ENCODE measurements at regions not wholly inside any gene's neighbourhood (a gene's known extent, or its start where the extent isn't known, plus 50 kb on each side); places are given as distances from the start of the nearest gene placed in this dataset.

DNA sequence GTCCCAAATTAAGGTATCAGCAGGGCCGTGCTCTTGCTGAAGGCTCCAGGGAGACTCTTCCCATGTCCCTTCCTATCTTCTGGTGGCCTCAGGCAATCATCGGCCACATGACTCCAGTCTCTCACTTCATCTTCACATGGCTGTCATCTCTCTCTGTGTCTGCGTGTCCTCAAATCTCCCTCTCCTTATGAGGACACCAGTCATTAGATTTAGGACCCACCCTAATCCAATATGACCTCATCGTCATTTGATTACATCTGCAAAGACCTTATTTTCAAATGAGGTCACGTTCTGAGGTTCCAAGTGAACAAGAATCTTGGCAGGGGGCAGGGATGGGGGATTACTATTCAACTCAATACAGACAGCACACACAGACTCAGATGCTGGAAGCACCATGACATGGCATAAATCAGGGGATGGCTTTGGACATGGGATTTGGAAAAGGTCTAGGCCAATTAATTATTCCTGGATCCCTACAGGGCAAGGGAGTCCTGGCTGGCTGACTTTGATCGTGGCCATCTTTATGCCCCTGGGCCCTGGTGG is 210.0 kb upstream of the SKOR2 start:
- no peak for FAIRE-seq

DNA sequence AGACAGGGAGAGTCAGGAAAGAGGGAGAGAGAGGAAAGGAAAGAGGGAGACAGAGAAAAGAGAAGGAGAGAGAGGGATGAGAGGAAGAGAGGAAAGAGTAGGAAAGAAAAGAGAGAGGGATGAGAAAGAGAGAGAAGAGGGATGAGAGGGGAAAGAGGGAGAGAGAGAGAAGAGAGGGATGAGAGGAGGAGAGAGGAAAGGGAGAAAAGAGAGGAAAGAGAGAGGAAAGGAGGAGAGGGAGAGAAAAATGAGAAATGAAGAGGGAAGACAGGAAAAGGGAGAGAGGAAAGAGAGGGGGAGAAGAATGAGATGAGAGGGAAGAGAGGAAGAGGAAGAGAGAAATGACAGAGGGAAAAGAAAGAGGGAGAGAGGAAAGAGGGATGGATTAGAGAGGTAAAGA is 207.0 kb upstream of the SKOR2 start:
- FAIRE-seq, result no peak

DNA sequence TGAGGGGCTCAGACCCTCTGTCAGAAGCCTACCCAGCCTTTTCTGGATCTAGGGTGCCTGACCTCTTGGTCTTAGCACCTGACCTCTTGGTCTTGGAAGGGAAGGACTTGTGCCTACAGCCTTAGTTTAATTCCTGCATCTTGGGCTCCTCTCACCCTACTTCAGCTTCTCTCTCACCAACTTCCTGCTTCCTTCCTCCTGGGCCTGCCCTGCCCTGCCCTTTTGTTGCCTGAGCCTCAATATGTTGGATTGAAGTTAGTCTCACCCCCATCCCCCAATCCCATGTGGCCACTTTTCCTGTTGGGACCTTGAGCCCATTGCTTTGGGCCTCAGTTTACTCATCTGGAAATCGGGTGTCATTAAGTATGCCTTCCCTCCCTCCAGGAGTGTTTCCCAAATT is 206.2 kb upstream of the SKOR2 start:
- no peak for FAIRE-seq

- FAIRE-seq, result no peak
Observed at GRCh38 chr18:47453038-47453437, 201.6 kb upstream of the SKOR2 start.

GRCh38 chr18:47448956-47449355 is 197.5 kb upstream of the SKOR2 start:
- FAIRE-seq, result no peak

GRCh38 chr18:47441914-47442313 is 190.5 kb upstream of the SKOR2 start:
- no peak for FAIRE-seq

- FAIRE-seq, result no peak
Observed at GRCh38 chr18:47438001-47438400, 186.5 kb upstream of the SKOR2 start.

DNA sequence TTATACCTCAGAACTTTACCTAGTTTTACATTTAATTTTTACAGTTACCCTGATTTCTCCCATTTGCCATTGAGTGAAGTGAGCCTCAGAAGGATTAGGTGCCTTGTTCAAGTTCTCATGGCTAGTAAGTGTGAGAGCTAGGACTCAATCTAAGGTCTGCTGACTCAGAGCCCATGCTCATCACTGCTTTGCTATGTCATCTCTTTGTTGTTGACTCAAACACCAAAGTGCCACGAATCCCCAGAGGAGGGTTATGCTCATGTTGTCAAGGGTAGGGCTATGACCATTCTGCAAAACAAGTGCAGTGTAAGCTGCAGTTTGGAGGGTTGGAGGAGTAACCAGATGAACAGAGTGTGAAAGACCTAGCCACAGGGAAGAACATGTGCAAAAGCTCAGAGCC is 185.4 kb upstream of the SKOR2 start:
- no peak for FAIRE-seq

GRCh38 chr18:47434214-47434746 is 182.8 kb upstream of the SKOR2 start:
- no peak for FAIRE-seq

DNA sequence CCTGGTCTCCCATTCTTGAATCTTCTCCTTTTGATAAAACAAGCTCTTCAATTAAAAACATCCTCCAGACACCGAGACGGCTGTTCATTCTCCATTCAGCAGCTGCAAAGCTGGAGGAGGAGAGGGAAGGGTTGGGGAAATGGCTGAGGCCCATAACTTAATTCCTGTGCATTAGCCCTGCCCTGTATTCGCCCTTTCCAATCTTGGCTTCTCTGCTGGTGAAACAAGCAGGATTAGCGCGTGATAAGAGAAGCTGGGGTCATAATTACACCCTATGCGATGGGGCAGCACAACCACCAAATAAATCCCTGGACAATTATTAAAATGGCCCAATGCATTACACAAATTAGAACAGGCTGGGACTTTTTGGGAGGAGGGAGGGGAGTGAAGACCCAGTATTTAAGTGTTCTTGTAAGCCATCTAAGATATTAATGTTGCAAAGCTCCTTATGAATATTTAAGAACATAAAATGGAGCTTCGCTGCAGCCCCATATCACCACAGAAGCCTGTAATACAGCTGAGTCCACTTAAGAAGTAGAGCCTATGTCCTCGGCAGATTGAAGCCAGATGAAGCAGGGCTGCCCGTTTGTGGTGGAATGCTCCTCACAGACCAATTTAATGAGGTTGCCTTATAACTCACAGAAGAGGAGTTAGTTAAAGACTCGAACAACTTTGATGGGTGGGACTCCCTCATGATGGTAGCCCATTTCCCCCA is 176.6 kb upstream of the SKOR2 start:
- no peak for FAIRE-seq

- no peak for FAIRE-seq
Observed at GRCh38 chr18:47427072-47427471, 175.6 kb upstream of the SKOR2 start.

DNA sequence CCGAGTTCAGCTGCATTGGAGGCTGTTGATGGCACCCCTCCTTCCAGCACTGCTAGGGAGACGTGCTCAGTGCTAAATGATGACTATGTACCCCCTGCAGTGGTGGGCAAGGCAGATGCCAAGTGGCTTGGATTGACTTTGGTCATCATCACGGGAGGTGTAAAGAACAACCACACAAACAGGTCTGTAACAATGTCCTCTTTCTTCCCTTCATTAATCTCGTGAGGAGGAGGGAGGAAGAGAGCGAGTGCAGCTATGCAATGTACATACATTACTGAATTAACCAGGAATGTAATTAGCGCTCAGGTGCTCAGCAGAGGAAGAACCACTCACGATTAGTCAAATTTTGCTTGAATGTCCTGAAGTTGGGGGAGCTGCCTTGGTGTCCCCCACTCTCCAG is 173.9 kb upstream of the SKOR2 start:
- FAIRE-seq, result no peak

DNA sequence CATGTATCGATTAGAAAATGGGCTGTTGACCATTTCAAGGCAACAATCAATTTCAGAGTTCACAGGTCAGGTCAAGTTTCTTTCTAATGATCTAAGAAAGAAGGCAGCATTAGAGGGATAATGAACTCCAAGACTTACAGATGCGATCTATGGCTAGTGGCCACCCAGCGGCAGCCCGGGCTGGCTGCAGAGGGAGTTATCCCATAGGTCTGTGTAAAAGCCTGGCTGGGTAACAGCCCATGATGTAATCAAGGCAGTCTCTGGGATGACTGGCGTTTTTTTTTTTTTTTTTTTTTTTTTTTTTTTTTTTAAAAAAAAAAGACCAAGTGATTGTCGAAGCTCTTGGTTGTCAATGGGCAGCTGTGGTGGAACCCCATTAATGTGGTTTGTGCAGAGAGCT is 171.1 kb upstream of the SKOR2 start:
- no peak for FAIRE-seq

DNA sequence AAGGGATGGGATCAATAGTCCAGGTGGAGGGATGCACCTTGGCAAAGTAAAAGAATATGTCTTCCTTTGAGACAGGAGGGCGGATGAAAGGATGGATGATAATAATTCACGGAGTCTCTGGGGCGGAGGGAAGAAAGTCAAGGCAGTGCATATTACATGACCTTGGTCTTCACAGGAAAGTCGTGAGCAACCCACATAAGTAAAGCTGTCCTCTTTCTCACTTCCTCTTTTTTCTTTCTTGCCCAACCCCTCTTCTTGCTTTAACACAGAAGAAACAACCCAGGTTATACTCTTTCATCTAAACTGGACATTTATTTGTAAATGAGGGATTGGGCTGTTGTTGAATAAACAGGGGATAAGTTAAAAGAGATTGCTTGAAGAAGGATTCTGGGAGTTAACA is 168.7 kb upstream of the SKOR2 start:
- no peak for FAIRE-seq

GRCh38 chr18:47418746-47419145 is 167.3 kb upstream of the SKOR2 start:
- no peak for FAIRE-seq

- FAIRE-seq, result no peak
Observed at GRCh38 chr18:47417807-47418206, 166.3 kb upstream of the SKOR2 start.

- no peak for FAIRE-seq
Observed at GRCh38 chr18:47415881-47416280, 164.4 kb upstream of the SKOR2 start.

- no peak for FAIRE-seq
Observed at GRCh38 chr18:47413327-47413726, 161.9 kb upstream of the SKOR2 start.

DNA sequence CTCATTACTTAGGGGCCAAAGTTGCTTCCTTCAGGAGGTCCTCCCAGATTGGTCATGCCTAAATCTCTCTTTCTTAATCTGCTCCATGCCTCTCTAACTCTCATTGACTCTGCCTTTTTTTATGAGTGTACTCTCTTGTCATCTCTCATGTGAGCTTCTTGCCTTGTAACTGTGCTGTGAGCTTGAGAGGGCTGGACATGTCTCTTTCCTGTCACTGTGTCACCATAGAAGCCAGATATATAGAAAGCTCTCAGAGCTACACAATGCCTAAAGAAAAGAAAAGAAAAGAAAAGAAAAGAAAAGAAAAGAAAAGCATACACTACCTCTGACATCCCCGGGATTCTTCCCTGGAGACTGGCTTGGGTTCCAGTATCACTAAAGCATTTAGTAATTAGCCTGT is 161.5 kb upstream of the SKOR2 start:
- no peak for FAIRE-seq

DNA sequence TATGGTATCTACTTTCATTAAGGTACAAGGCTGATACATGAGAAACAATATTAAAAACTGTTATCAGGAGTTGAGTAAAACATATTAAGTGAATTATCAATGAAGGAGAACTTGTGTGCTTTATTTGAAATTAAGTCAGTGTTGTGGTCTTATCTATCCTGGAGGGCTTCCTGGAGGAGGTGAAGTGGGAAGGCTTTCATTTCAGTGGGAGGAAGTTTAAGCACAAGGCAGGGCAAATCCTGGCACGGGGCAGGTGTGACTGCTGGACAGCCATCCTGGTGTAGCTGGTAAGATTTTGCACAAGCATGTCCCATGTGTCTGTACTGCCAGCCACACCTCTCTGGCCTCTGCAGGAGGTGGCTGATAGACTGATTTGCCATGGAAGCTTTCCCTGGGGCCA is 159.7 kb upstream of the SKOR2 start:
- no peak for FAIRE-seq

- FAIRE-seq, result no peak
Observed at GRCh38 chr18:47410139-47410538, 158.7 kb upstream of the SKOR2 start.

DNA sequence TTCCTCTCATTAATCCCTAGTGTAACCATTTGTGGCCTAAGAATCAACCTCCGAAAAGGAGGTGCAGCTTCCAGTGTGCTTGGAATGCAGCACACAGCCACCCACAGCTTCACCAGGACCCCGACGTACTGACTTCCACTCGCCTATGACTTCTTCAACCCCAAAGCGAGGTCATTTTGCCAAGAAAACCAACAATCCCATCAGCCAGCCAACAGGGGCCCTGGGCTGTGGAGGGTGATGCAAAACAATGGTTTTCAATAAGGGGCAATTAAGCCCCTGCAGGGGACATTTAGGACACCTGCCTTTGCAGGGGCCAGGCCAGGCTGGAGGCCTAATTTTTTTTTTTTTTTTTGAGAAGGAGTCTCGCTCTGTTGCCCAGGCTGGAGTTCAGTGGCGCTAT is 158.1 kb upstream of the SKOR2 start:
- no peak for FAIRE-seq

- no peak for FAIRE-seq
Observed at GRCh38 chr18:47407736-47408135, 156.3 kb upstream of the SKOR2 start.

DNA sequence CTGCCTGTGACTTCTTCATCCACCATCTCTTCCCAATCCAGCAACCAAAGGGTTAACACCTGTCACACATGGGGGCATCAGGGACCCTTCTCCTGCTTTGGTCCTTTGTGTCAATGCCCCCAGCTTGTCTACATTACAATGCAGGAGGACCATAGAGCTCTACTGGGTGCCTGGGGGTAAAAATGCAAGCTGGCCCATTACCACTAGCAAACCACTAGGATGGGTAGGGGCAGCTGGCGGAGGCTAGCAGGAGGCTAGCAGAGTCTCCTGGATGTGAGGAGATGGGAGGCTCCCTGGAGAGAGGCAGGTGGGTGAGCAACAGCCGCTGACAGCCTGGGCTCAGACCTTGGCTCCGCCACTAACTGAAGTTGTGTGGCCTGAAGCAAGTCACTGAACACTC is 153.4 kb upstream of the SKOR2 start:
- FAIRE-seq, result no peak

DNA sequence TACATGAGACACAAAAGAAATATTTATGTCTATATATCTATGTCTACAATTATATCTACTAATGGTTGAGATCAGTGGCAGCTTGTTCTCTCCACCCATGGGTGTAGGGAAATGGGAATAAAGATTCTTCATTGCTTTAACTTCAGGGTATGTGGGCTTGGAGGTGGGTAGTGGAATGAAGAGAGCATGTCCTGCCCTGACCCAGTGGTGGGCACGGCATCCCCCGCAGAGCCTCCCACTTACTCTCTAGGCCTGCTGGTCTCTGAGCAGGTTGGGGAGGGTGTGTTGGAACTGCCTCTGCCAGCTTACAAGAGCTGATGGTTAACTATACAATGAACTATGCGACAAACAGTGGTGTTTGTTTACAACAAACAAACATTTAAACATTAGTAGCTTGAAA is 152.5 kb upstream of the SKOR2 start:
- no peak for FAIRE-seq

All from endometrium (tissue), 2 donors.